IMR-90 (cell line): ENCODE measurements at regions not wholly inside any gene's neighbourhood (a gene's known extent, or its start where the extent isn't known, plus 50 kb on each side); places are given as distances from the start of the nearest gene placed in this dataset.

Source experiments
- ATAC-seq: fragments of 200-7000 bp; cut with Tn5 transposase; 2 replicates; pipeline ENCODE4 v1.9.1; 2020; ENCODE audit warnings: low read depth, mild to moderate bottlenecking, moderate library complexity
- BruUV-seq: library from RNA; stranded (reverse); fragments of 400-500 nt; replicated peaks from 2 replicates; lab custom pipeline; 2021; lab: Mats Ljungman, UMichigan
- CTCF ChIA-PET: fragments of 300-600 bp; formaldehyde crosslinking; extraction: SDS; loops from one replicate; lab custom pipeline; 2021; ENCODE audit warnings: antibody characterized with exemption; lab: Yijun Ruan, JAX
- POLR2A ChIA-PET: fragments of 300-600 bp; sonication (Branson Sonifier 250); formaldehyde crosslinking; loops from one replicate; lab custom pipeline; 2022; ENCODE audit warnings: antibody characterized with exemption; ENCODE audit not compliant: unreplicated experiment; lab: Charles Lee
- DNase-seq: peaks from one replicate; pipeline ENCODE4 v3.0.0; 2013
- H2AFZ ChIP-seq: replicated peaks from 2 replicates; pipeline ENCODE3; 2013; ENCODE audit warnings: low read length, mild to moderate bottlenecking; ENCODE audit not compliant: poor library complexity
- H2AK5ac ChIP-seq: 2 replicates; pipeline ENCODE4 v1.6.1; 2013; ENCODE audit warnings: low read depth, low read length, inconsistent platforms
- H2AK9ac ChIP-seq: replicated peaks from 2 replicates; pipeline ENCODE3; 2013; ENCODE audit warnings: mild to moderate bottlenecking, low read depth, low read length, moderate library complexity; ENCODE audit not compliant: poor library complexity
- H2BK120ac ChIP-seq: 2 replicates; pipeline ENCODE4 v1.6.1; 2013; ENCODE audit warnings: low read depth, low read length, inconsistent platforms
- H2BK15ac ChIP-seq: 3 replicates; pipeline ENCODE4 v1.6.1; 2013; ENCODE audit warnings: low read depth, low read length, inconsistent platforms
- H2BK20ac ChIP-seq: 2 replicates; pipeline ENCODE4 v1.6.1; 2013; ENCODE audit warnings: low read depth, mild to moderate bottlenecking, inconsistent platforms, low read length, moderate library complexity
- H2BK5ac ChIP-seq: 2 replicates; pipeline ENCODE4 v1.6.1; 2013; ENCODE audit warnings: mild to moderate bottlenecking, low read depth, low read length, inconsistent platforms; ENCODE audit not compliant: poor library complexity, severe bottlenecking
- H3K14ac ChIP-seq: replicated peaks from 2 replicates; pipeline ENCODE4 v1.6.1; 2013; ENCODE audit warnings: low read depth, low read length, inconsistent platforms
- H3K18ac ChIP-seq: 2 replicates; pipeline ENCODE4 v1.6.1; 2013; ENCODE audit warnings: low read depth, low read length, control low read depth
- H3K23ac ChIP-seq: 2 replicates; pipeline ENCODE4 v1.6.1; 2013; ENCODE audit warnings: low read depth, low read length, inconsistent platforms
- H3K27ac ChIP-seq: 2 replicates; pipeline ENCODE4 v1.5.1; 2013; ENCODE audit warnings: mild to moderate bottlenecking, control low read depth, low read length; ENCODE audit not compliant: insufficient read depth
- H3K27me3 ChIP-seq: 2 replicates; pipeline ENCODE4 v1.6.1; 2013; ENCODE audit warnings: low read length; ENCODE audit not compliant: control insufficient read depth, insufficient read depth
- H3K36me3 ChIP-seq: 2 replicates; pipeline ENCODE4 v1.6.1; 2013; ENCODE audit warnings: low read length, mixed read lengths; ENCODE audit not compliant: control insufficient read depth, insufficient read depth
- H3K4ac ChIP-seq: 2 replicates; pipeline ENCODE4 v1.6.1; 2013; ENCODE audit warnings: low read depth, low read length, inconsistent platforms
- H3K4me1 ChIP-seq: 2 replicates; pipeline ENCODE4 v1.6.1; 2013; ENCODE audit warnings: low read length, mixed read lengths; ENCODE audit not compliant: control insufficient read depth, insufficient read depth
- H3K4me2 ChIP-seq: 2 replicates; pipeline ENCODE4 v1.6.1; 2013; ENCODE audit warnings: low read depth, mild to moderate bottlenecking, control low read depth, low read length, moderate library complexity
- H3K4me3 ChIP-seq: 2 replicates; pipeline ENCODE4 v1.5.1; 2013; ENCODE audit warnings: low read depth, mild to moderate bottlenecking, control low read depth, low read length, moderate library complexity; ENCODE audit not compliant: insufficient read depth
- H3K56ac ChIP-seq: 2 replicates; pipeline ENCODE4 v1.6.1; 2013; ENCODE audit warnings: low read length, inconsistent platforms; ENCODE audit not compliant: insufficient read depth; ENCODE audit errors: extremely low read depth
- H3K79me1 ChIP-seq, 2 experiments: 2 replicates each; pipeline ENCODE4 v1.6.1; 2013; ENCODE audit warnings: low read length in 2 of 2, inconsistent platforms in 1 of 2, low read depth in 1 of 2
- H3K9ac ChIP-seq: 2 replicates; pipeline ENCODE4 v1.6.1; 2013; ENCODE audit warnings: low read depth, low read length, control low read depth
- H3K9me1 ChIP-seq: 2 replicates; pipeline ENCODE4 v1.6.1; 2013; ENCODE audit warnings: low read length, inconsistent platforms; ENCODE audit not compliant: insufficient read depth
- H3K9me3 ChIP-seq: 2 replicates; pipeline ENCODE4 v1.6.1; 2013; ENCODE audit warnings: low read length; ENCODE audit not compliant: control insufficient read depth, insufficient read depth
- H4K20me1 ChIP-seq: 2 replicates; pipeline ENCODE4 v1.6.1; 2013; ENCODE audit warnings: low read length, inconsistent platforms; ENCODE audit not compliant: insufficient read depth
- H4K5ac ChIP-seq: 2 replicates; pipeline ENCODE4 v1.6.1; 2013; ENCODE audit warnings: mild to moderate bottlenecking, low read depth, low read length, control low read depth
- H4K8ac ChIP-seq, 2 experiments: 2 replicates each; pipeline ENCODE4 v1.6.1; 2013; ENCODE audit warnings: low read depth in 2 of 2, low read length in 2 of 2, control low read depth in 1 of 2, inconsistent platforms in 1 of 2
- H4K91ac ChIP-seq: 2 replicates; pipeline ENCODE4 v1.6.1; 2013; ENCODE audit warnings: low read depth, low read length, inconsistent platforms; ENCODE audit not compliant: insufficient read depth
- BHLHE40 ChIP-seq: fragments of 150-350 bp; IDR thresholded peaks from 2 replicates; pipeline ENCODE4 v1.6.1; 2016; ENCODE audit warnings: mild to moderate bottlenecking, low read depth, low read length
- CEBPB ChIP-seq: IDR thresholded peaks from 2 replicates; pipeline ENCODE4 v1.6.1; 2012; ENCODE audit warnings: low read depth, low read length, improper control_type of control experiment
- CHD1 ChIP-seq: IDR thresholded peaks from 2 replicates; pipeline ENCODE4 v1.6.1; 2012; ENCODE audit warnings: low read depth, low read length, improper control_type of control experiment
- MAFK ChIP-seq: IDR thresholded peaks from 2 replicates; pipeline ENCODE4 v1.6.1; 2012; ENCODE audit warnings: low read depth, low read length, improper control_type of control experiment
- POLR2A ChIP-seq: IDR thresholded peaks from 2 replicates; pipeline ENCODE4 v1.6.1; 2012; ENCODE audit warnings: mild to moderate bottlenecking, low read depth, low read length
- WGBS, 2 experiments: methylation state at CpG; one replicate each; pipeline versions ENCODE4 v1.1.5 to v1.1.7; 2013; ENCODE audit warnings: missing lambda C conversion rate in 2 of 2; ENCODE audit not compliant: insufficient read length in 1 of 2; ENCODE audit errors: extremely low coverage in 2 of 2; 5-methylcytosine and 5-hydroxymethylcytosine counted together
- dilution Hi-C: fragments of 300-500 bp; cut with HindIII; formaldehyde crosslinking; loops from one replicate; pipeline ENCODE4 v1.14.3; 2018; ENCODE audit warnings: low sequenced_read_pairs; ENCODE audit not compliant: unreplicated experiment
- in situ Hi-C: fragments of 300-500 bp; cut with MboI; formaldehyde crosslinking; loops from 3 replicates; pipeline ENCODE4 v1.14.3; 2019; ENCODE audit warnings: low sequenced_read_pairs, inconsistent platforms, mixed read lengths
- intact Hi-C: fragments of 100-400 bp; cut with micrococcal nuclease; formaldehyde crosslinking; loops from 2 replicates; pipeline ENCODE4 v1.10.0; 2022

DNA sequence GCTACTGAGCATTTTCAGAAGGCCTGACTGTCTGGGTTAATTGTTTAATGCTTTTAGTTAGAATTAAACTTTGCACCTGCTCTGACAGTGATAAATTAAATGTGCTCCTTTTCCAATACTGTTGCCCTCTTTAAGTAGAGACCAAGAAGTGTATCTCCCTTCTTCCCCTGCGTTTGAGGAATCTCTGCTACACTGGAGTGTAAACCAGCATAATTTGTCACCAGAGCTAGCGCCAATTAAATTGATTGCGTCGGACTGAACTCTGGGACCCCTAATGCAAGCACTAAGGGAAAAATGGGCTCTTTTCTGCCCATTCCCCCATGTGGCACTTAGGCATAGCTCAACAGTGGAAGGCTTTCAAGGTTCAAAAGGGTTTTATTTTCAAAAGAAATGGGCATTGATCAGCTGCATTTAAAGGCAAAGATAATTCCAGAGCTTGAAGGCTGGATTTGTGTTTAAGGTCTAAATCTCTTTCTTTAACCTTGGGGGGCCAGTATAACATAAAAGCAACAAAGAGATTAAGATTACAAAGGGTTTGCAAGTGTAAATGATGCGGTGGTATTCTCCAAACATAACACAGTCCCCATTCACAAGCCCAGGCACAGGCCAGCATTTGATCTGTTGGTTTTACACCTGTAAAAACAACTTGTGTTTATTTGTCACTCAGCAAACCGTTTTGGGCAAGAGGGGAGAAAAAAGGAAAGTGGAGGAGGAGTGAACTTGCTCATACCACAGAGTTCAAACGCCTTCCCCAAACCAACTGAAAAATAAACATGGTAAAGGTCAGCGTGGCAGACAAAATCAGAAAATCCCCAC, 427.6 kb downstream of the BCL11A start:
- no peak overlapping the region for H2BK15ac ChIP-seq
- H3K9ac ChIP-seq: no peak overlapping the region
- H3K56ac ChIP-seq: no peak overlapping the region
- no peak overlapping the region for H2AK9ac ChIP-seq
- DNase-seq: no peak
- no peak overlapping the region for H2AFZ ChIP-seq
- dilution Hi-C loops (no loop called here), in situ Hi-C loops (no loop called here), intact Hi-C loops (no loop called here)
- no peak overlapping the region for H2BK20ac ChIP-seq
- no peak overlapping the region for H3K18ac ChIP-seq
- H3K9me1 ChIP-seq: no peaks in the 10 kb centered on the region
- no peak for ATAC-seq
- H2BK5ac ChIP-seq: no peak overlapping the region
- no peaks in the 10 kb centered on the region for H3K4me1 ChIP-seq
- WGBS, 2 experiments: no CpG with 5 or more reads among the region's 8 CpGs
- H3K27ac ChIP-seq: no peak overlapping the region
- no peak overlapping the region for H4K91ac ChIP-seq
- no TSS peak for BruUV-seq
- H4K5ac ChIP-seq: no peak overlapping the region
- no peak overlapping the region for H2BK120ac ChIP-seq
- CTCF ChIA-PET: no interaction called here
- H3K4me3 ChIP-seq: no peak overlapping the region
- TF ChIP-seq CEBPB (no peak), POLR2A (no peak), MAFK (no peak), BHLHE40 (no peak), CHD1 (no peak)
- no peak overlapping the region for H3K14ac ChIP-seq
- H2AK5ac ChIP-seq: no peak overlapping the region
- POLR2A ChIA-PET: no interaction called here
- no peaks in the 10 kb centered on the region for H3K9me3 ChIP-seq
- H3K36me3 ChIP-seq: no peaks in the 10 kb centered on the region
- H4K20me1 ChIP-seq: no peaks in the 10 kb centered on the region
- no peaks in the 10 kb centered on the region for H3K27me3 ChIP-seq
- H3K4me2 ChIP-seq: no peak overlapping the region
- no peak overlapping the region for H4K8ac ChIP-seq
- no peak overlapping the region for H3K23ac ChIP-seq
- no peak overlapping the region for H3K4ac ChIP-seq
- H3K79me1 ChIP-seq: no peaks in the 10 kb centered on the region
